Muscle layer of colon (tissue), 2 donors: ENCODE measurements at regions not wholly inside any gene's neighbourhood (a gene's known extent, or its start where the extent isn't known, plus 50 kb on each side); places are given as distances from the start of the nearest gene placed in this dataset.

Source experiments
- H3K27ac ChIP-seq: one replicate; pipeline ENCODE4 v1.7.0; 2013; ENCODE audit warnings: low read depth, mild to moderate bottlenecking, low read length, moderate library complexity
- H3K27me3 ChIP-seq, 2 donors: one replicate each; pipeline ENCODE4 v1.7.0; 2013; ENCODE audit warnings: low read length in 2 of 2, mild to moderate bottlenecking in 2 of 2; ENCODE audit not compliant: insufficient read depth in 2 of 2, control insufficient read depth in 1 of 2
- H3K36me3 ChIP-seq: one replicate; pipeline ENCODE4 v1.7.0; 2013; ENCODE audit warnings: mild to moderate bottlenecking, low read length; ENCODE audit not compliant: insufficient read depth
- H3K4me1 ChIP-seq: one replicate; pipeline ENCODE4 v1.7.0; 2013; ENCODE audit warnings: mild to moderate bottlenecking, low read length; ENCODE audit not compliant: insufficient read depth
- H3K4me3 ChIP-seq, 2 donors: one replicate each; pipeline ENCODE4 v1.7.0; 2013; ENCODE audit warnings: low read length in 2 of 2, low read depth in 1 of 2, mild to moderate bottlenecking in 1 of 2, moderate library complexity in 1 of 2
- H3K9ac ChIP-seq: one replicate; pipeline ENCODE4 v1.7.0; 2013; ENCODE audit warnings: low read length
- H3K9me3 ChIP-seq: one replicate; pipeline ENCODE4 v1.7.0; 2013; ENCODE audit warnings: mild to moderate bottlenecking, low read length
- donor health status: abdominal sarcoma.
- donor health status: Adenocarcinoma of cecum.

DNA sequence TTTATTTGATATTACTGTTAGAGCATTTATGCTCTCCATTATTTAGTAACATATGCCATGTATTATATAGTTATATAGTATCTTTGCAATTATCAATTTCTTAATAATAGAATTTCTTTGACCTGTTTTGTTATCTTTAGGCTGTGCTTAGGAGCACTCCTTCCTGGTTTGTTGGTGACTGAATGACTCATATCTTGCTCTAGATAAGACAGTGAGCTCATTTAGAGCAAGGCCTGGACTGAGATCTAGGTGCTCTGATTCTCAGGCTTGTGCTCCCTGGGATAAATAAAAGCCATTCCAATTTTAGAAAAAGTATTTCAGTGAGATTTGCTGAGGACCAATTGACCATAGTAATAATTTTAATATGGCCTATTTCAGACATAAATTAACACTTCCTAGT, 951.2 kb downstream of the FLRT2 start:
- no peak overlapping the region for H3K4me3 ChIP-seq

DNA sequence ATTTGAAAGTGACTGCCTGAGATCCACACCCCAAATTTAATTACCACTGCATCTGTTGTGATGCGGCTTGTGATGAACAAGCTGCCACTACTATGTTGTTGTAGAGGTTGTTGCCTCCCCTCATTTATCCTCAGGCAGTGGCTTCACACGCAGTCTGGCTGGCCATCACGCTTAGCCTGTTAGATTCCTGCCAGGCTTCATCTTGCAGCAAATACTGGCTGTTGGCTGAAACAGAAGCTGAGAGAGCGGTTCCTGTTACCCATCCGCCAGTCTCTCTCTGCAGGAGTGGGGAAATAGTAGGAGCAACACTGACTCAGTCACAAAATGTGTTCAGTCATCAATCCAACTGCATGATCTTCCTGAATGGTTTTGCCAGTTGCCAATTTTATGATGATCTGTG, 934.4 kb downstream of the FLRT2 start:
- Histone ChIP-seq H3K4me1 (no peaks in the 10 kb centered on the region), H3K36me3 (no peaks in the 10 kb centered on the region), H3K9ac (no peak overlapping the region), H3K27me3 (no peaks in the 10 kb centered on the region), H3K4me3 (no peak overlapping the region), H3K27ac (no peak overlapping the region), H3K9me3 (no peaks in the 10 kb centered on the region)

More for the DNA sequence above, 951.2 kb downstream of the FLRT2 start:
- H3K27ac ChIP-seq: no peak overlapping the region
- H3K9ac ChIP-seq: no peak overlapping the region
- H3K36me3 ChIP-seq: no peaks in the 10 kb centered on the region
- H3K4me1 ChIP-seq: no peaks in the 10 kb centered on the region
- no peaks in the 10 kb centered on the region for H3K9me3 ChIP-seq
- no peaks in the 10 kb centered on the region for H3K27me3 ChIP-seq

DNA sequence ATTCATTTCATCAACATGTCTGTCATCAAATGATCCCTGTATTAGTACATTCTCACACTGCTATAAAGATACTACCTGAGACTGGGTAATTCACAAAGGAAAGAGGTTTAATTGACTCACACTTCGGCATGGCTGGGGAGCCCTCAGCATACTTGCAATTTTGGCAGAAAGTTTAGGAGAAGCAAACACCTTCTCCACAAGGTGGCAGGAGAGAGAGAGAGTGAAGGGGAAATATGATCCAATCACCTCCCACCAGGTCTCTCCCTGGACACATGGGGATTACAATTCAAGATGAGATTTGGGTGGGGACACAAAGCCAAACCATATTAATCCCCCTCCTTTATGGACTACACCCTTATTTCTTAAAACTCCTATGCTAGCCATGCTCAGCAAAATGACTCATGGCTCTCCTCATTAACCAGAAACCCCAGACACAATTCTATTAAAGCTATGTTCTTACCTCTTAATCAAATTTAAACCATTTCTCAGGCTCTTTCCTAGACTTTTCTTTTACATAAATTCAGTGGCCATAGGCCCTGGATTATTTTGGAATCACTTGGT, 932.3 kb downstream of the FLRT2 start:
- Histone ChIP-seq H3K36me3 (no peaks in the 10 kb centered on the region), H3K9me3 (no peaks in the 10 kb centered on the region), H3K27ac (no peak overlapping the region), H3K4me1 (no peaks in the 10 kb centered on the region), H3K27me3 (no peaks in the 10 kb centered on the region), H3K4me3 (no peak overlapping the region), H3K9ac (no peak overlapping the region)

DNA sequence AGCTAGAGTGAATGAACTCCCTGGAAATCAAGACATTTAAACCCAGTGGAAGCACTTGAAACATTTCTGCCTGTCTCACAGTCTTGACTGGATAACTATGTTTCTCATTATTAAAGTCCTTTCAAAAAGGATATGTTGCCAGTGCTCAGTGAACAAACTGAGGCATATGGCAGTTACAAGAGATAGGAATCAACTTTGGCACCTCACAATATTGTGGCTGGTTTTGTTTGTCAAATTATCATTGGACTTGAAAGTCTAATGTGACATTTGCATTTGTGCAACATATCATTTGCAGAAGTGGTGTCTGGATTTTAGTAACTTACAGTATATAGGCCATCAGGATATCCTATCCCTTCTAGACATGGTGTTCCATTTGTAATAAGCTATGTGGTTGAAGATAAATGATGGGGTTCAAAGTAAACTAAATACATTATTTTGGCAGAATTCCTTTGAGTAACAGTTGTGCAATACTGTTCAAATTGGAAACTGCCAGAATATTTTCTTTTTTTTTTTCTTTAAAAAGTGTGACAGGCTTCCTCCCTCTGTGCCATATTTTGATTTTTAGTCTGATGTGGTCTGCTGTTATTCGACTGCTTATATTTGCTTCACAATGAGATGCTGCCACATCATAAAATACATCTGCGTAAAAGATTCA, 927.7 kb downstream of the FLRT2 start:
- Histone ChIP-seq H3K9ac (no peak overlapping the region), H3K27ac (no peak overlapping the region), H3K36me3 (no peaks in the 10 kb centered on the region), H3K9me3 (no peaks in the 10 kb centered on the region), H3K4me3 (no peak overlapping the region), H3K4me1 (no peaks in the 10 kb centered on the region), H3K27me3 (no peaks in the 10 kb centered on the region)

DNA sequence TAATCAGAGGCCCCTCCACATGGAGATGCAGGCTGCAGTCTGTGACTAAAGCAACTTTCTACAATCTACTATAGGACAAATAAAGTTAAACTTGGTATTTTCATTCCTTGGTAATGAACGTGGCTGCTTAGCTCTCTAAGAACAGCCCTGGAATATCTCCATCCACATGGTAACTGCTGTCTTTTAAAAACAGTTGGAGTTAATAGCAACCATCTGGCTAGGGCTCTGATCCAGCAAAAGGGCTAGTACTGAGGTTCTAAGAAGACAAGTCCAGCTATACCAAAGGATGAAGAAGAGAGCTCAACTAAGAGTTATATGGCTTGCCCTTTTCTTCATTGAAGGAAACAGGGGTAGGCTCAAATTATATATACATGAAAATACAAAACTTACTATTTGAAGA, 920.1 kb downstream of the FLRT2 start:
- Histone ChIP-seq H3K27me3 (no peaks in the 10 kb centered on the region), H3K4me3 (no peak overlapping the region), H3K27ac (no peak overlapping the region)

DNA sequence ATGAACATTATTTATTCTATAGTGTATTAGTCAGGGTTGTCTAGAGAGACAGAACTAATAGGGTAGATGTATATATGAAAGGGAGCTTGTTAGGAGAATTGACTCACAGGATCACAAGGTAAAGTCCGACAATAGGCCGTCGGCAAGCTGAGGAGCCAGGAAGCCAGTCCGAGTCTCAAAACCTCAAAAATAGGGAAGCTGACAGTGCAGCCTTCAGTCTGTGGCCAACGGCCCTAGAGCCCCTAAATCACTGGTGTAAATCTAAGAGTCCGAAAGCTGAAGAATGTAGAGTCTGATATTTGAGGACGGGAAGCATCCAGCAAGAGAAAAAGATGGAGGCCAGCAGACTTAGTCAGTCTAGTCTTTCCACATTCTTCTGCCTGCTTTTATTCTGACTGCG, 912.2 kb downstream of the FLRT2 start:
- no peaks in the 10 kb centered on the region for H3K9me3 ChIP-seq
- H3K4me1 ChIP-seq: no peaks in the 10 kb centered on the region
- no peak overlapping the region for H3K4me3 ChIP-seq
- no peaks in the 10 kb centered on the region for H3K27me3 ChIP-seq
- H3K27ac ChIP-seq: no peak overlapping the region
- no peaks in the 10 kb centered on the region for H3K36me3 ChIP-seq
- no peak overlapping the region for H3K9ac ChIP-seq

More for the DNA sequence above, 920.1 kb downstream of the FLRT2 start:
- H3K36me3 ChIP-seq: no peaks in the 10 kb centered on the region
- no peak overlapping the region for H3K9ac ChIP-seq
- no peaks in the 10 kb centered on the region for H3K4me1 ChIP-seq
- H3K9me3 ChIP-seq: no peaks in the 10 kb centered on the region

DNA sequence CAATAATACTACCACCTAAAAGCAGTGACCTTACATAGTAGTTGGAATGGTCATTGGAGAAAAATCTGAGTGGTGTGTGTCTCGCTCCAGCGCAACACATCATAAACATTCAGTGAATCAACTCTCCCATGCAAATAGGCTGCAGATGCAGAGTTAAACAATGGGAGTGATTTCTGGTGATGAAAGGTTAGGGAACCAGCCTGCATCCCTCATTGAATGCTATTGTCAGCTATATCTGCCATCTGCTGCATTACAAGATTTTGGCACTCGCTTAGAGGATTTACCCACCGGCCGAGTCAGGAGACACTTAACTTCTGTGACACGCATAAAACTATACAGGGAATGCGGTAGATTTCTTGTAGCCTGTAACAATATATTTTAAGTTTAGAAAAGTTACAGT, 900.9 kb downstream of the FLRT2 start:
- H3K27me3 ChIP-seq: no peaks in the 10 kb centered on the region
- no peak overlapping the region for H3K9ac ChIP-seq
- no peak overlapping the region for H3K27ac ChIP-seq
- H3K4me3 ChIP-seq: no peak overlapping the region
- no peaks in the 10 kb centered on the region for H3K4me1 ChIP-seq
- no peaks in the 10 kb centered on the region for H3K36me3 ChIP-seq
- H3K9me3 ChIP-seq: no peaks in the 10 kb centered on the region

DNA sequence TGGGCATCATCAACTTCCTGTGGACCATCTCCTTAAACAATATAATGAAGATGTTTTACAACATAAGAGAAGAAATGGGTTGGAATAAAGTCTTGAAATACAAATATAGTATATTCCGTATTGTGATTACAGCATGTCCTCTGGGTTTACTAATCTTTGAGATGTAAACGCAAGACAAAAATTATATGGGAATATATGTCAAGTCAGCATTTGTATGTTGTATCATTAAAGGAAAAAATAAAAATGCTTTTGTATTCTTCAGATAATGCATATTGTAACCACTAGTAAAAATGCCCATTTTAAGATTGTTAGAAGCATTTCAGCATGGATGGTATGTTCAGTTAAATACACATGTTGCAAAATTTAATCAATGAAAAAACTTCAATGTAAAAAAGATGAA, 893.3 kb downstream of the FLRT2 start:
- no peak overlapping the region for H3K4me3 ChIP-seq

DNA sequence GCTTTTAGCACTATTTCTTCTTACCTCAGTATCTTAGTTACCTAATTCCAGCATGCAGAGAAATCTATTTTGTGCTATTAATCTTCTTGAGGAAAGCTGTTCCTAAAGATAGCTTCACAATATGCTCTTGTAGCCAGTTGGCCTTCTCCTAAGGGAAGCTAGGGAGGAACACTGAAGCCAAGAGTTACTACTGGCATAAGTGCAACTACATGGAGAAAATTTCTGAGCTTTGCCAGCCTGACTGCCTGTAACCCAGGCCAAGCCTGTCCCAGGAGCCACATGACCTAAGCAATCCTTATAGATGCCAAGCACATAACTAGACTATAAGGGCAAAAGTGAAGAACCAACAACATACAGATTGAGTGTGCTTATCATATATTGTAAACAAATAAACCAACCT, 890.2 kb downstream of the FLRT2 start:
- Histone ChIP-seq H3K27ac (no peak overlapping the region), H3K27me3 (no peaks in the 10 kb centered on the region), H3K4me1 (no peaks in the 10 kb centered on the region), H3K4me3 (no peak overlapping the region), H3K9ac (no peak overlapping the region), H3K9me3 (no peaks in the 10 kb centered on the region), H3K36me3 (no peaks in the 10 kb centered on the region)

More for the DNA sequence above, 893.3 kb downstream of the FLRT2 start:
- Histone ChIP-seq H3K36me3 (no peaks in the 10 kb centered on the region), H3K27ac (no peak overlapping the region), H3K27me3 (no peaks in the 10 kb centered on the region), H3K4me1 (no peaks in the 10 kb centered on the region), H3K9ac (no peak overlapping the region), H3K9me3 (no peaks in the 10 kb centered on the region)

DNA sequence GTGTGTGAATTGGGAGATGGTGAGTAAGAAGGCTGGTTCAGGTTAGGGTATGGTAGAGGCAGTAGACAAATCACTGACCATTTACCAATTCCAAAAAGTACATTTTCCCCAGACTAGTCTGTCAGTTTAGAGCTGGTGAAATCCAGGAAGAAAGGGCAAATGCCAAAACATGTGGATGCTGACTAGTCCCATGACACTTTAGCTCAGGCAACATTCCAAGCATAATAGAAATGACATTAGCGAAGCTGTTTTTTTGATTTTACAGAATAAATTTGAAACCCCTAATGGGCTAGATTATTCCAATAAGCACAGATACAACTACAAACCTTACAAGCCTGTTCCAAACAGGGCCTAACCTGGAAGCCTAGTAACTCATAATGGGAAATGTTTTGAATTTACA, 884.2 kb downstream of the FLRT2 start:
- no peaks in the 10 kb centered on the region for H3K27me3 ChIP-seq
- no peaks in the 10 kb centered on the region for H3K9me3 ChIP-seq
- H3K27ac ChIP-seq: no peak overlapping the region
- H3K4me3 ChIP-seq: no peak overlapping the region
- no peaks in the 10 kb centered on the region for H3K4me1 ChIP-seq
- H3K36me3 ChIP-seq: no peaks in the 10 kb centered on the region
- H3K9ac ChIP-seq: no peak overlapping the region

DNA sequence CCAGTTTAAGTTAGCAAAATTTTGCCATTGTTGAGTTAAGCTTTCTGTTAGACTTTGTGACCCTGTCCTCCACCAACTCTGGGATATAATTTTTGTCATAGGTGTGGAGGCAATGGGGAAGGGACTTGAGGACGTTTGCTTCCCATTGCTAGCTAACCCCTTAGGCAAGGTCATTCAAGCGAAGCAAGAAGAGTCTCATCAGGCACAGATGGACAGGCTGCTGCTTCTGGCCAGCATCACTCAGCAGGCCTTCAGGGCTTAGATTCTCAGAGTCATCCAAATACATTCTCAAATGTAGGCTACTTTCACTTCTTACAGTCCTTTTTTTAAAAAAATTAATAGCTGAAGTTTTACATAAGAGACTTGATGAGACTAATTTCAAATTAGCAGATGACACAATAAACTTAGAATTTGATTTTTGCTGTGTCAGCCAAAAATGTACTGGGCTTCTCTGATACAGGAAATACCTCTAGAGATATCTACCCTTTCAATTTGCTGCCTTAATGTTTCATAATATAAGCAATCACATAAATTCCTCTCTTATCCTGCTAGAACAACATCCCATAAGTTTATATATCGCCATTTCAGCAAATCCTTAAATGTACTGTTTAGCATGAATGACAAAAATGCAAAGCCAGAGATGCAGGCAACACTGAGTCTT, 875.2 kb downstream of the FLRT2 start:
- H3K36me3 ChIP-seq: no peaks in the 10 kb centered on the region

DNA sequence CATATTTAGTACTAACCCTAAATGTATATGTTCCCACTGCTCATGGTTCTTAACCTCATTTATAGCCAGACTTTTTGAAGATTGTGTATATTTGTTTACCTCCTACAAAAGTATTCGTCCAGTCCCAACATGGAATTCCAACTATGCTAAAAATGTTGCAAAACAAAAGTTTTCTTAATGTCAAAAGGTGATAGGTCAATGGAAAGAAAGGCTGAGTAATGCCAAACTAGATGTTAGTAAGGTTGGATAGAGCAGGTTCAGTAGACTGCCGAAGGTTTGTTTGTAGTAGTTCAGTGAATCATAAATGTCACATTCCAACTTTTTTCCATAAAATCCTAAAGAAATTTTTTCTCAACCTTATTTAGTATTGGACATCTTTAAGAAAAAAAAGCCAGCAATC, 874.5 kb downstream of the FLRT2 start:
- no peaks in the 10 kb centered on the region for H3K4me1 ChIP-seq
- H3K27me3 ChIP-seq: no peaks in the 10 kb centered on the region
- H3K9me3 ChIP-seq: no peaks in the 10 kb centered on the region
- H3K36me3 ChIP-seq: no peaks in the 10 kb centered on the region
- H3K27ac ChIP-seq: no peak overlapping the region
- no peak overlapping the region for H3K4me3 ChIP-seq
- H3K9ac ChIP-seq: no peak overlapping the region

More for the DNA sequence above, 875.2 kb downstream of the FLRT2 start:
- Histone ChIP-seq H3K4me1 (no peaks in the 10 kb centered on the region), H3K27me3 (no peaks in the 10 kb centered on the region), H3K9ac (no peak overlapping the region), H3K4me3 (no peak overlapping the region), H3K9me3 (no peaks in the 10 kb centered on the region), H3K27ac (no peak overlapping the region)
